SK-N-SH (cell line): ENCODE measurements at regions not wholly inside any gene's neighbourhood (a gene's known extent, or its start where the extent isn't known, plus 50 kb on each side); places are given as distances from the start of the nearest gene placed in this dataset.

ENCODE experiments used
- EZH2phosphoT487 ChIP-seq: fragments of 200-600 bp; sonication (generic); IDR thresholded peaks from 2 replicates; pipeline ENCODE4 v1.6.1; 2017; ENCODE audit warnings: low read depth, mixed run types, mild to moderate bottlenecking, antibody characterized with exemption, moderate library complexity, borderline replicate concordance
- GABPA ChIP-seq: IDR thresholded peaks from 2 replicates; pipeline ENCODE4 v1.4.0; 2012; ENCODE audit warnings: low read depth, mild to moderate bottlenecking
- JUND ChIP-seq: IDR thresholded peaks from 2 replicates; pipeline ENCODE4 v1.4.0; 2012
- NFIC ChIP-seq: IDR thresholded peaks from 2 replicates; pipeline ENCODE4 v1.4.0; 2012; ENCODE audit warnings: borderline replicate concordance
- NRF1 ChIP-seq: IDR thresholded peaks from 2 replicates; pipeline ENCODE4 v1.6.1; 2012; ENCODE audit warnings: low read depth, mild to moderate bottlenecking, low read length
- RAD21 ChIP-seq: IDR thresholded peaks from 2 replicates; pipeline ENCODE4 v1.6.1; 2012; ENCODE audit warnings: mild to moderate bottlenecking, low read length
- REST ChIP-seq: IDR thresholded peaks from 2 replicates; pipeline ENCODE4 v1.6.1; 2012; ENCODE audit warnings: mild to moderate bottlenecking, low read depth, low read length, moderate library complexity
- RFX5 ChIP-seq: IDR thresholded peaks from 2 replicates; pipeline ENCODE4 v1.6.1; 2012; ENCODE audit warnings: mild to moderate bottlenecking, improper control_type of control experiment, low read length
- SIN3A ChIP-seq: IDR thresholded peaks from 2 replicates; pipeline ENCODE4 v1.6.1; 2012; ENCODE audit warnings: low read depth, mild to moderate bottlenecking, low read length, moderate library complexity, borderline replicate concordance
- TCF12 ChIP-seq: IDR thresholded peaks from 2 replicates; pipeline ENCODE4 v1.4.0; 2012
- TF ChIP-seq, protein P1 (sequence below): fragments of 200-600 bp; sonication (generic); IDR thresholded peaks from 2 replicates; pipeline ENCODE4 v1.6.1; 2017; ENCODE audit warnings: antibody characterized with exemption, mild to moderate bottlenecking, moderate library complexity
- TF ChIP-seq, protein P2 (sequence below): IDR thresholded peaks from 2 replicates; pipeline ENCODE4; 2012
- TF ChIP-seq, protein P3 (sequence below): IDR thresholded peaks from 2 replicates; pipeline ENCODE4 v1.4.0; 2012; ENCODE audit warnings: low read depth, borderline replicate concordance
- TF ChIP-seq, protein P4 (sequence below): fragments of 150-350 bp; IDR thresholded peaks from 2 replicates; pipeline ENCODE4 v1.6.1; 2017; ENCODE audit warnings: antibody characterized with exemption, low read length, low read depth, borderline replicate concordance

GRCh38 chr3:18512007-18512406, 86.9 kb upstream of the SATB1 start:
- TF ChIP-seq EZH2phosphoT487 (no peak), NRF1 (no peak), REST (no peak), NFIC (no peak), SIN3A (no peak), RAD21 (no peak), TCF12 (no peak), JUND (no peak), GABPA (no peak), RFX5 (no peak)
- TF ChIP-seq, protein P1, sequence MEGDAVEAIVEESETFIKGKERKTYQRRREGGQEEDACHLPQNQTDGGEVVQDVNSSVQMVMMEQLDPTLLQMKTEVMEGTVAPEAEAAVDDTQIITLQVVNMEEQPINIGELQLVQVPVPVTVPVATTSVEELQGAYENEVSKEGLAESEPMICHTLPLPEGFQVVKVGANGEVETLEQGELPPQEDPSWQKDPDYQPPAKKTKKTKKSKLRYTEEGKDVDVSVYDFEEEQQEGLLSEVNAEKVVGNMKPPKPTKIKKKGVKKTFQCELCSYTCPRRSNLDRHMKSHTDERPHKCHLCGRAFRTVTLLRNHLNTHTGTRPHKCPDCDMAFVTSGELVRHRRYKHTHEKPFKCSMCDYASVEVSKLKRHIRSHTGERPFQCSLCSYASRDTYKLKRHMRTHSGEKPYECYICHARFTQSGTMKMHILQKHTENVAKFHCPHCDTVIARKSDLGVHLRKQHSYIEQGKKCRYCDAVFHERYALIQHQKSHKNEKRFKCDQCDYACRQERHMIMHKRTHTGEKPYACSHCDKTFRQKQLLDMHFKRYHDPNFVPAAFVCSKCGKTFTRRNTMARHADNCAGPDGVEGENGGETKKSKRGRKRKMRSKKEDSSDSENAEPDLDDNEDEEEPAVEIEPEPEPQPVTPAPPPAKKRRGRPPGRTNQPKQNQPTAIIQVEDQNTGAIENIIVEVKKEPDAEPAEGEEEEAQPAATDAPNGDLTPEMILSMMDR: no peak
- TF ChIP-seq, protein P2, sequence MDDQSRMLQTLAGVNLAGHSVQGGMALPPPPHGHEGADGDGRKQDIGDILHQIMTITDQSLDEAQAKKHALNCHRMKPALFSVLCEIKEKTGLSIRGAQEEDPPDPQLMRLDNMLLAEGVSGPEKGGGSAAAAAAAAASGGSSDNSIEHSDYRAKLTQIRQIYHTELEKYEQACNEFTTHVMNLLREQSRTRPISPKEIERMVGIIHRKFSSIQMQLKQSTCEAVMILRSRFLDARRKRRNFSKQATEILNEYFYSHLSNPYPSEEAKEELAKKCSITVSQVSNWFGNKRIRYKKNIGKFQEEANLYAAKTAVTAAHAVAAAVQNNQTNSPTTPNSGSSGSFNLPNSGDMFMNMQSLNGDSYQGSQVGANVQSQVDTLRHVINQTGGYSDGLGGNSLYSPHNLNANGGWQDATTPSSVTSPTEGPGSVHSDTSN: no peak
- TF ChIP-seq, protein P3, sequence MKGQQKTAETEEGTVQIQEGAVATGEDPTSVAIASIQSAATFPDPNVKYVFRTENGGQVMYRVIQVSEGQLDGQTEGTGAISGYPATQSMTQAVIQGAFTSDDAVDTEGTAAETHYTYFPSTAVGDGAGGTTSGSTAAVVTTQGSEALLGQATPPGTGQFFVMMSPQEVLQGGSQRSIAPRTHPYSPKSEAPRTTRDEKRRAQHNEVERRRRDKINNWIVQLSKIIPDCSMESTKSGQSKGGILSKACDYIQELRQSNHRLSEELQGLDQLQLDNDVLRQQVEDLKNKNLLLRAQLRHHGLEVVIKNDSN: no peak
- TF ChIP-seq, protein P4, sequence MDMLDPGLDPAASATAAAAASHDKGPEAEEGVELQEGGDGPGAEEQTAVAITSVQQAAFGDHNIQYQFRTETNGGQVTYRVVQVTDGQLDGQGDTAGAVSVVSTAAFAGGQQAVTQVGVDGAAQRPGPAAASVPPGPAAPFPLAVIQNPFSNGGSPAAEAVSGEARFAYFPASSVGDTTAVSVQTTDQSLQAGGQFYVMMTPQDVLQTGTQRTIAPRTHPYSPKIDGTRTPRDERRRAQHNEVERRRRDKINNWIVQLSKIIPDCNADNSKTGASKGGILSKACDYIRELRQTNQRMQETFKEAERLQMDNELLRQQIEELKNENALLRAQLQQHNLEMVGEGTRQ: no peak
